NCI-H2081 treated with DMSO at 0.1 percent for 48 hours (cell line): ENCODE measurements at regions not wholly inside any gene's neighbourhood (a gene's known extent, or its start where the extent isn't known, plus 50 kb on each side); places are given as distances from the start of the nearest gene placed in this dataset.

Experiments
- DNase-seq: peaks from one replicate; lab custom pipeline; 2025; lab: John Stamatoyannopoulos, UW

- no peak for DNase-seq
Observed at GRCh38 chr12:59929110-59929509, 333.3 kb downstream of the SLC16A7 start.

DNA sequence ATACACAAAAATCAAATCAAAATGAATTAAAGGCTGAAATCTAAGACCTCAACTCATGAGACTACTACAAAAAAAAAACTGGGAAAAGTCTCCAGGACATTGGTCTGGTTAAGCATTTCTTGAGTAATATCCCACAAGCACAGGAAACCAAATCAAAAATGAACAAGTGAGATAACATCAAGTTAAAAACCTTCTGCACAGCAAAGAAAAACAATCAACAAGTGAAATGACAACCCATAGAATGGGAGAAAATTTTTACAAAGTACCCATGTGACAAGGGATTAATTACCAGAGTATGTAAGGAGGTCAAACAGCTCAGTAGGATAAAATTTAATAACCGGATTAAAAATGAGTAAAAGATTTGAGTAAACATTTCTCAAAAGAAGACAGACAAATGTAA lies 338.7 kb downstream of the SLC16A7 start:
- DNase-seq: no peak

GRCh38 chr12:59936534-59936933 lies 340.7 kb downstream of the SLC16A7 start:
- DNase-seq: no peak

- no peak for DNase-seq
Observed at GRCh38 chr12:59937148-59937547, 341.3 kb downstream of the SLC16A7 start.

DNA sequence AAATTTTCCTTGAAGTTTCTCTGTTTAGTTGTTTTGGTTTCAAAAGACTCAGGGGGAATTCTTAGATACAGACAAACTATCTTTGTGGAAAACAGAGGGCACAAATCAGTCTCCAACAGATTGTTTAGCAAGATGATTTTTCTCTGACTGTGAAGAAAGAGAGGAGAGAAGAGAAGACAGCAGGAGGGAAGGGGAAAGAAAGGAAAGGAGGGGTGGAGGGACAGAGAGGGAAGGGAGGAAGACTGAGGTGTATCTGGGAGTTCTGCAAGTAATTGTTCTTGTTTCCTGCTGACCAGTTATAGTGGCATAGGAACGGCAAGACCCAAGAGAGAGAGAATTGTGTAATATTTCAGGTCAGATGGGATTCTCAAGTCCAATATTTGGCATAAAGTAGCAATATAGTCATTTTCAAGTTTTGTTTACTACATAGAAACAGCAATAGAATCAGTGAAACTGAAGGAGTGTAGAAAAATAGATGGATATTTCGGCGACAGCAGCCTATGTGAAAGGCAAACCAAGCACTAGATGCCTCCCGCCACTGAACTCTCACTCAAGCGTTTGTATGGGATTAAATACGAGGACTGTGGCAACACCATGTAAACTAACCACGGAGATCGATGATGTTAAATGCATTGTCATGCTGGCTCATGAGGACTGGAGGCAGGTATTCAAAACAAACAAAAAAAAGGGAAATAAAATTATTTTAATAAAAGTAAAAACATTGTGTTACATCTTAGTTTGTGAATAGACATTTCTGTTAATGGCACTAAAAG lies 342.5 kb downstream of the SLC16A7 start:
- DNase-seq: no peak

GRCh38 chr12:59940631-59941342 lies 345.0 kb downstream of the SLC16A7 start:
- DNase-seq: no peak

- no peak for DNase-seq
Observed at GRCh38 chr12:59941461-59941860, 345.6 kb downstream of the SLC16A7 start.

DNA sequence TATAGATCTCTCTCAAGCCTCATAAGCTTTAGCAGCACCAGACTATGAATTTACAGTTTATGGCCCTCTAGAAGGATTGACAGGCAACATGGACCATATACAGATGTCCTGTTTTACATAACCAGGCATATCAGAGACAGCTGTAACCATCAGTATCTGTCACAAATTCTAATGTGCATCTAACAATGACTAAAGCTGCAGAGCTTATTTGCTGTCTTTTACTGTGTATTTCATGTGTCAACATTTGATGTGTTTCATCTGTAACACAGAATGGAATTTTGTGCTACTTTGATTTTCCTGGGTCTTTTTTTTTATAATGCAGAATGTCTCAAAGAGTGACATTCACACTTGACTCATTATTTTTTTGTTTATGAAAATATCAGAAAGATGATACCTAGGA lies 348.3 kb downstream of the SLC16A7 start:
- no peak for DNase-seq

- no peak for DNase-seq
Observed at GRCh38 chr12:59946635-59947034, 350.8 kb downstream of the SLC16A7 start.

- no peak for DNase-seq
Observed at GRCh38 chr12:59963546-59963945, 367.7 kb downstream of the SLC16A7 start.

DNA sequence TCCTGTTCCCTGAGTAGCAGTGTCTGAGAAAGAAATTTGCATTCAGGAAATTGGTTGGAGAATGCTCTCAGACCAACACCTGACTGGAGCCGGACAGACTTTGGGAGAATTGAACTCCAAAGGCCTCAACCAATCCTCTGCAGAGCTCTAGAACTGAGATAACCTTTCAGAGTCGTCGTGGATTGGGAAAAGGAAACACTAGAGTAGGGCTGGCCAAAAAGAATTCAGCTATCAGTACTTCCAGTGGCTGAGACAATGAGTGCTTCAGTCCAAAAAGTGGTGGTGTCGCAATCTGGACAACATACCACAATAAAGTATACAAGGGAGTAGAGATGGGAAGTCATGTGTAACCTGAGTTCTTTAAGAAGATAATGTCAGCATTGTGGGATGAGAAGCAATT lies 377.1 kb downstream of the SLC16A7 start:
- no peak for DNase-seq

GRCh38 chr12:59973515-59973914 lies 377.7 kb downstream of the SLC16A7 start:
- DNase-seq: no peak

- DNase-seq: no peak
Observed at GRCh38 chr12:59977779-59978178, 381.9 kb downstream of the SLC16A7 start.

GRCh38 chr12:59980476-59980875 lies 384.6 kb downstream of the SLC16A7 start:
- DNase-seq: no peak

DNA sequence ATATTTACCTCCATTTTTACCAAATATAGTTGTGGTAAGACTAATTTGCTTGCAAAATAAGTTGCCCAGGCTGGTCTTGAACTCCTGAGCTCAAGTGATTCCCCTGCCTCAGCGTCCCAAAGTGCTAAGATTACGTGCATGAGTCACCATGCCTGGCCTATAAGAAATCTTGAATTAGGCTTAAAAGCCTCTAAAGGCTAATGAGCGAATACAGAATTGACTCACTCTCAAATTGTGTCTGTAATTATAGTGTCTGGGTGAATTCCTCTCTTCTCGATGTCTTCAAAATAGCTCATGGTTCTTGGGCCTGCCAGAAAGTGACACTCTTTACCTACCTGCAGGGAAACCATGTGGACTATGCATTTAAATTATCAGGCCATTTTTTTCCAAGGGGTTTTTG lies 403.5 kb downstream of the SLC16A7 start:
- DNase-seq: no peak

GRCh38 chr12:60010486-60010885 lies 414.7 kb downstream of the SLC16A7 start:
- no peak for DNase-seq

DNA sequence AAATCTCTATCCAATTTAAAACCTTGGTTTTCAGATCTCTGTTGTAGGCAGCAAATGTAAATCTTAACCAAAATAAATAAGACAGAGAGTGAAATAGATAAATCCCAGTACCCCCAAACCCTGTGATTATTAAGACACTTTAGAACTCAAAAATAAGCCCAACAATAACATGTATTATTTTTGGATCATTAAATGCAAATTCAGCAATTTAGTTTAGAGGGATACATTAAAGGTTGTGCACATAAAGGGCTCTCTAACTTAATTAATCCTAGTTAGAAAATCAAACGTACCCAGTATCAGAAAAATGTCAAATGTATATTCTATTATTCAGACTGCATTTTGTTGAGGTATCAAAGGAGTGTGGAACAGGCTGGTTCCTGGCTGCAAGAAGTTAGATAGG lies 416.8 kb downstream of the SLC16A7 start:
- DNase-seq: no peak

DNA sequence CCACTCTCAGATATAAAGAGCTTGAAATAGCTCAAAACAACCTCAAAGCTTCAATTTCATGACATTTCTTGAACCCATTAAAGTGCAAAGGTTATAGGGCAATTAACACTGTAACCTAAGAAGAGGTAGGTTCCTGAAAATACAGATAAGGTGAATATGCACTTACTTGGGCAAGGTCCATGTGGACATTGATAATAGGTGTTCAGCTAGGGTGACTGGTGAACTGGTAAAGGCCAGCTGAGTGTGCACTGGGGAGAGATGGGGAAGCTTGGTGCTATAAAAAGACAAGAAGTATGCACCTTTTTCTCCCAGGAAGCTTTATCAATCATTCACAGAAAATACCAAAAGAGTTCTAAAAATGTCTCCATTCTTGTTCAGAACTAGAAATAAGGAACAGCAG lies 418.6 kb downstream of the SLC16A7 start:
- no peak for DNase-seq

DNA sequence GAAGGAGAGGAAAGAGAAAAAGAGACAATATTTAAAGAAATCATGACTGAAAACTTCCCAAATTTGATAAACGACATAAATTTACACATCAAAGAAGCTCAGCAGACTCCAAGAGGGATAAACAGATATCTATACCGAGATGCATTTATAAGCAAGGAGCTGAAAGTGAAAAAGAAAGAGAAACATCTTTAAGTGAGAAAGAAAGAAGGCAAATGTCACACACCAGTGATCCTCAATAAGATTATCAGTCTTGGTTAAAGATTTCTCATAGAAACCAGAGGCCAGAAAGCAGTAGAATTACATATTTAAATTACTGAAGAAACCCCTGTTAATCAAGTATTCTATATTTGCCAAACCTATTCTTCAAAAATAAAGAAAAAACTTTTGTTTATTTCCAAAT lies 424.2 kb downstream of the SLC16A7 start:
- no peak for DNase-seq

GRCh38 chr12:60021235-60021634 lies 425.4 kb downstream of the SLC16A7 start:
- DNase-seq: no peak

GRCh38 chr12:60027266-60027665 lies 431.4 kb downstream of the SLC16A7 start:
- no peak for DNase-seq

GRCh38 chr12:60034147-60034546 lies 438.3 kb downstream of the SLC16A7 start:
- no peak for DNase-seq

DNA sequence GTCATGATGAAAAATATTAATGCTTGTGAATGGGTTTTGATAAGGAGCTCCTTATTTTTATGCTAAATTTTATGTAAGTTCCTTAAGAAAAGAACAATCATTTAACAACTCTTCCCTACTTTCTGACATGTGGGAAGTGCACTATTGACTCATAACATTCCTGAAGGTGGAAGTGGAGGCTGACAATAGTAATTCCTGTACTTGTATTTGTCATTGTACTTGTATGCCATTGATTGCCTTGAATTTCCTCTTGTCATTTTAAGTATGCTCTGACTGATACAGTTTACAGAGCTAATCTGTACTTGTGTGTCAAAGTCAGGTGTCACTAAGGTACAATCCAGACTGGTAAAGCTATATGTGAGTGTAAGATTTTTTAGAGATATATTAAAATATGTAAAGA lies 440.0 kb downstream of the SLC16A7 start:
- no peak for DNase-seq

DNA sequence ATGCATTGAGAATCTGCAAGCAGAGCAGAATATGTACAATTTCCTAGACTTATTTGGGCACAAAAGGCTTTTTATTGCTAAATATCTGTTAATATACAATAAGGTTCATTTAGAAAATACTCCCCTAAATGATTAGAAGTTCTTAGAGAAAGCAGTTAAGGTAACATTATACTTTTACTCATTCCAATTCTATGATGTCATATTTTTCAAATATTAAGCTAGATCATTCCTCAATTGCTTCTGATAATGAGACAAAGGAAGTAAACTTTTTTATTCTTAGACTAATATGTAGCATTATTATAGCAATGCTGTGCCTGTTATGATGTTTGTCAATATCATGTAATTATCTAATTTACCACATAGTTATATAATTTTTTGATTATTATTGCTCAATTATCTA lies 447.0 kb downstream of the SLC16A7 start:
- DNase-seq: no peak
